HepG2 (cell line): ENCODE measurements at regions not wholly inside any gene's neighbourhood (a gene's known extent, or its start where the extent isn't known, plus 50 kb on each side); places are given as distances from the start of the nearest gene placed in this dataset.

Source experiments
- ATAC-seq: fragments of 200-7000 bp; cut with Tn5 transposase; 3 replicates; pipeline ENCODE4 v1.9.1; 2020; ENCODE audit warnings: mild to moderate bottlenecking, moderate library complexity
- BruUV-seq: library from RNA; stranded (reverse); fragments of 400-500 nt; replicated peaks from 2 replicates; lab custom pipeline; 2021; lab: Mats Ljungman, UMichigan
- CTCF ChIA-PET: fragments of 300-600 bp; formaldehyde crosslinking; extraction: SDS; loops from one replicate; lab custom pipeline; 2021; ENCODE audit warnings: low total read pairs, inconsistent platforms, low intra/inter-chr PET ratio; lab: Yijun Ruan, JAX
- POLR2A ChIA-PET: fragments of 350-600 bp; sonication (Branson Sonifier 250); formaldehyde crosslinking; loops from one replicate; lab custom pipeline; 2020; ENCODE audit warnings: antibody characterized with exemption, inconsistent platforms; lab: Yijun Ruan, JAX
- DNase-seq: peaks from one replicate; pipeline ENCODE4 v3.0.0-alpha.2; 2015; ENCODE audit warnings: low spot score
- FAIRE-seq: peaks from 3 replicates; lab custom pipeline; 2011; peaks lifted over from hg19 to GRCh38; lab: Jason Lieb, UNC
- H2AFZ ChIP-seq: one replicate; pipeline ENCODE4 v1.6.1; 2011; ENCODE audit warnings: low read length, inconsistent platforms
- H3K27ac ChIP-seq: fragments of 300-600 bp; 3 replicates; pipeline ENCODE4 v1.8.0; 2011; ENCODE audit warnings: mixed run types, mild to moderate bottlenecking, mixed read lengths, low read length, inconsistent platforms; ENCODE audit not compliant: insufficient read depth; ENCODE audit errors: extremely low read length
- H3K27me3 ChIP-seq, 2 experiments: fragments of 200-600 bp in 1 of 2; 2 replicates in 1 of 2; 3 replicates in 1 of 2; pipeline versions ENCODE4 v1.6.0 to v1.8.0; 2011; ENCODE audit warnings: low read length in 2 of 2, mild to moderate bottlenecking in 2 of 2, moderate library complexity in 2 of 2, inconsistent platforms in 1 of 2; ENCODE audit not compliant: insufficient read depth in 2 of 2, control insufficient read depth in 1 of 2
- H3K36me3 ChIP-seq, 2 experiments: fragments of 200-600 bp in 1 of 2; replicated peaks in 1 of 2; 2 replicates in 1 of 2; 3 replicates in 1 of 2; pipeline versions ENCODE4 v1.5.1 to v1.8.0; 2011; ENCODE audit warnings: low read length in 2 of 2, inconsistent platforms in 1 of 2; ENCODE audit not compliant: insufficient read depth in 2 of 2, control insufficient read depth in 1 of 2
- H3K4me1 ChIP-seq: 2 replicates; pipeline ENCODE4 v1.5.1; 2012; ENCODE audit warnings: low read length, inconsistent platforms; ENCODE audit not compliant: insufficient read depth
- H3K4me2 ChIP-seq: 2 replicates; pipeline ENCODE4 v1.6.0; 2011; ENCODE audit warnings: low read depth, low read length, inconsistent platforms
- H3K4me3 ChIP-seq, 3 experiments: fragments of 200-600 bp in 1 of 3; sonication (generic), shearing (Covaris generic) in 1 of 3; replicated peaks in 1 of 3; 2 replicates each; pipeline ENCODE4 v1.5.1; 2011 to 2016; ENCODE audit warnings: low read length in 3 of 3, inconsistent platforms in 2 of 3, low read depth in 2 of 3, mild to moderate bottlenecking in 2 of 3, control low read depth in 1 of 3, mixed read lengths in 1 of 3; ENCODE audit not compliant: insufficient read depth in 1 of 3
- H3K79me2 ChIP-seq: one replicate; pipeline ENCODE4 v1.6.1; 2011; ENCODE audit warnings: low read length, inconsistent platforms; ENCODE audit not compliant: insufficient read depth
- H3K9ac ChIP-seq: 2 replicates; pipeline ENCODE4 v1.6.0; 2011; ENCODE audit warnings: mild to moderate bottlenecking, low read depth, low read length, inconsistent platforms; ENCODE audit not compliant: insufficient read depth
- H3K9me3 ChIP-seq: 2 replicates; pipeline ENCODE4 v1.5.1; 2012; ENCODE audit warnings: mild to moderate bottlenecking, low read length
- H4K20me1 ChIP-seq: 2 replicates; pipeline ENCODE4 v1.6.0; 2011; ENCODE audit warnings: inconsistent platforms, mild to moderate bottlenecking, low read length, moderate library complexity; ENCODE audit not compliant: insufficient read depth
- GLMP ChIP-seq: sonication (generic); formaldehyde crosslinking; IDR thresholded peaks from 2 replicates; pipeline ENCODE4 v1.9.0; 2021; ENCODE audit warnings: missing genetic modification reagents, mild to moderate bottlenecking, borderline replicate concordance
- ISX ChIP-seq: sonication (generic); formaldehyde crosslinking; conservative IDR thresholded peaks from 2 replicates; pipeline ENCODE4 v1.5.0; 2020; ENCODE audit warnings: missing genetic modification reagents
- KLF15 ChIP-seq: sonication (generic); formaldehyde crosslinking; IDR thresholded peaks from 2 replicates; pipeline ENCODE4 v1.8.1; 2023; ENCODE audit warnings: borderline replicate concordance, mild to moderate bottlenecking, inconsistent platforms, missing genetic modification reagents, mixed read lengths
- MTF1 ChIP-seq: sonication (generic); formaldehyde crosslinking; IDR thresholded peaks from 2 replicates; pipeline ENCODE4 v1.5.0; 2020; ENCODE audit warnings: missing genetic modification reagents
- SNAPC2 ChIP-seq: sonication (generic); formaldehyde crosslinking; IDR thresholded peaks from 2 replicates; pipeline ENCODE4 v1.8.1; 2022; ENCODE audit warnings: mild to moderate bottlenecking, missing genetic modification reagents
- ZNF225 ChIP-seq: sonication (generic); formaldehyde crosslinking; IDR thresholded peaks from 2 replicates; pipeline ENCODE4 v1.4.0; 2020; ENCODE audit warnings: mild to moderate bottlenecking, missing genetic modification reagents
- ZNF343 ChIP-seq: sonication (generic); formaldehyde crosslinking; IDR thresholded peaks from 2 replicates; pipeline ENCODE4 v1.4.0; 2020; ENCODE audit warnings: mild to moderate bottlenecking, missing genetic modification reagents
- ZNF354B ChIP-seq: sonication (generic); formaldehyde crosslinking; IDR thresholded peaks from 2 replicates; pipeline ENCODE4 v1.8.0; 2022; ENCODE audit warnings: mild to moderate bottlenecking, missing genetic modification reagents
- ZNF547 ChIP-seq: sonication (generic); formaldehyde crosslinking; IDR thresholded peaks from 2 replicates; pipeline ENCODE4 v1.5.1; 2020; ENCODE audit warnings: mild to moderate bottlenecking, missing genetic modification reagents
- ZNF644 ChIP-seq: IDR thresholded peaks from 2 replicates; pipeline ENCODE4 v1.6.1; 2016; ENCODE audit warnings: low read depth
- WGBS: methylation state at CpG from one replicate; pipeline ENCODE4 v1.1.6; 2017; ENCODE audit warnings: low lambda C conversion rate; 5-methylcytosine and 5-hydroxymethylcytosine counted together
- in situ Hi-C: cut with HindIII; loops from 2 replicates; pipeline ENCODE4 v1.10.0; 2017; ENCODE audit warnings: low pct_unique_long_range_greater_than_20kb; ENCODE audit not compliant: extremely low pct_ligation_motif_present
- intact Hi-C: fragments of 100-400 bp; cut with micrococcal nuclease; formaldehyde crosslinking; loops from one replicate; pipeline ENCODE4 v1.10.0; 2022; ENCODE audit not compliant: unreplicated experiment
- TF ChIP-seq, protein P1 (sequence below): IDR thresholded peaks from 2 replicates; pipeline ENCODE4 v1.6.1; 2012; ENCODE audit warnings: low read length, improper control_type of control experiment
- TF ChIP-seq, protein P2 (sequence below): sonication (generic); formaldehyde crosslinking; IDR thresholded peaks from 2 replicates; pipeline ENCODE4 v1.5.0; 2020; ENCODE audit warnings: mild to moderate bottlenecking, missing genetic modification reagents
- TF ChIP-seq, protein P3 (sequence below): sonication (generic); formaldehyde crosslinking; IDR thresholded peaks from 2 replicates; pipeline ENCODE4 v1.4.0; 2020; ENCODE audit warnings: mild to moderate bottlenecking, missing genetic modification reagents

- H3K79me2 ChIP-seq = no peaks in the 10 kb centered on the region
- no TSS peak for BruUV-seq
- no peaks in the 10 kb centered on the region for H4K20me1 ChIP-seq
- WGBS = 51% methylated on average over 12 of the region's 12 CpGs
- H3K4me3 ChIP-seq = no peak overlapping the region
- ChIA-PET POLR2A (no interaction called here), CTCF (no interaction called here)
- intact Hi-C loops = no loop called here
- H3K36me3 ChIP-seq = no peaks in the 10 kb centered on the region
- H3K27ac ChIP-seq = no peak overlapping the region
- ATAC-seq = no peak
- no peak for FAIRE-seq
- H3K9ac ChIP-seq = no peak overlapping the region
- H3K27me3 ChIP-seq = no peaks in the 10 kb centered on the region
- in situ Hi-C loops = no loop called here
- TF ChIP-seq GLMP (CRISPR knock-in tag) = no peak
- TF ChIP-seq ZNF354B (CRISPR knock-in tag) = no peak
- no peak for TF ChIP-seq ZNF343
- TF ChIP-seq ISX (CRISPR knock-in tag) = no peak
- TF ChIP-seq, all 625 proteins: peak for 0
- no peaks in the 10 kb centered on the region for H3K9me3 ChIP-seq
- DNase-seq = no peak
- no peaks in the 10 kb centered on the region for H3K4me1 ChIP-seq
- no peak overlapping the region for H3K4me2 ChIP-seq
- H2AFZ ChIP-seq = no peak overlapping the region
Measured at GRCh38 chr5:106163233-106163632, 1507.5 kb downstream of the EFNA5 start.

DNA sequence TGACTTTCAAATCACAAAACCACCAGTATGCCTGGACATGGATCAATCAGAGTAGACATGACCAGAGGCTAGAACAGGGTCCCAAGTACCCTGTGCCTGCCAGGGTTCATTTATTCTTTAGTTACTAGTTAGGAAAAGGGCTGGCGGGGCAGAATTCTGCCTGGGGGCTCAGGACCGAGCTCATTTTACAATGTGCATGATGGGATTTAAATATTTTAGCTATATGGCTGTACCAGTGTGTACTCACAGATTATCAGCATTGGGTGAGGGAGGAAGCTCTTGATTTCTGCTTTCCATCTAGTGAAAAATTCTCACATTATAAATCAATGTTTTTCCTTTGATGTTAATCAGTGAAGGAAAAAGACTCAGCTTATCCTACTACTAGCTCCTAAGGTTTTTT lies 1511.1 kb downstream of the EFNA5 start:
- intact Hi-C loops = no loop called here
- in situ Hi-C loops = no loop called here
- Histone ChIP-seq H3K4me3 (no peak overlapping the region), H4K20me1 (no peaks in the 10 kb centered on the region), H3K27me3 (no peaks in the 10 kb centered on the region), H3K4me1 (no peaks in the 10 kb centered on the region), H3K9ac (no peak overlapping the region), H3K9me3 (no peaks in the 10 kb centered on the region), H3K79me2 (no peaks in the 10 kb centered on the region), H3K27ac (no peak overlapping the region), H3K36me3 (no peaks in the 10 kb centered on the region), H2AFZ (no peak overlapping the region), H3K4me2 (no peak overlapping the region)
- WGBS = 0% methylated on average over 2 of the region's 2 CpGs
- DNase-seq = no peak
- no peak for ATAC-seq
- BruUV-seq = no TSS peak
- POLR2A ChIA-PET = no interaction called here
- CTCF ChIA-PET = no interaction called here
- FAIRE-seq = no peak
- no peak for TF ChIP-seq ZNF225 (CRISPR knock-in tag)
- no peak for TF ChIP-seq ZNF547 (CRISPR knock-in tag)
- TF ChIP-seq, protein P1, sequence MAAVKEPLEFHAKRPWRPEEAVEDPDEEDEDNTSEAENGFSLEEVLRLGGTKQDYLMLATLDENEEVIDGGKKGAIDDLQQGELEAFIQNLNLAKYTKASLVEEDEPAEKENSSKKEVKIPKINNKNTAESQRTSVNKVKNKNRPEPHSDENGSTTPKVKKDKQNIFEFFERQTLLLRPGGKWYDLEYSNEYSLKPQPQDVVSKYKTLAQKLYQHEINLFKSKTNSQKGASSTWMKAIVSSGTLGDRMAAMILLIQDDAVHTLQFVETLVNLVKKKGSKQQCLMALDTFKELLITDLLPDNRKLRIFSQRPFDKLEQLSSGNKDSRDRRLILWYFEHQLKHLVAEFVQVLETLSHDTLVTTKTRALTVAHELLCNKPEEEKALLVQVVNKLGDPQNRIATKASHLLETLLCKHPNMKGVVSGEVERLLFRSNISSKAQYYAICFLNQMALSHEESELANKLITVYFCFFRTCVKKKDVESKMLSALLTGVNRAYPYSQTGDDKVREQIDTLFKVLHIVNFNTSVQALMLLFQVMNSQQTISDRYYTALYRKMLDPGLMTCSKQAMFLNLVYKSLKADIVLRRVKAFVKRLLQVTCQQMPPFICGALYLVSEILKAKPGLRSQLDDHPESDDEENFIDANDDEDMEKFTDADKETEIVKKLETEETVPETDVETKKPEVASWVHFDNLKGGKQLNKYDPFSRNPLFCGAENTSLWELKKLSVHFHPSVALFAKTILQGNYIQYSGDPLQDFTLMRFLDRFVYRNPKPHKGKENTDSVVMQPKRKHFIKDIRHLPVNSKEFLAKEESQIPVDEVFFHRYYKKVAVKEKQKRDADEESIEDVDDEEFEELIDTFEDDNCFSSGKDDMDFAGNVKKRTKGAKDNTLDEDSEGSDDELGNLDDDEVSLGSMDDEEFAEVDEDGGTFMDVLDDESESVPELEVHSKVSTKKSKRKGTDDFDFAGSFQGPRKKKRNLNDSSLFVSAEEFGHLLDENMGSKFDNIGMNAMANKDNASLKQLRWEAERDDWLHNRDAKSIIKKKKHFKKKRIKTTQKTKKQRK = no peak
- TF ChIP-seq MTF1 (CRISPR knock-in tag) = no peak
- TF ChIP-seq, protein P2, sequence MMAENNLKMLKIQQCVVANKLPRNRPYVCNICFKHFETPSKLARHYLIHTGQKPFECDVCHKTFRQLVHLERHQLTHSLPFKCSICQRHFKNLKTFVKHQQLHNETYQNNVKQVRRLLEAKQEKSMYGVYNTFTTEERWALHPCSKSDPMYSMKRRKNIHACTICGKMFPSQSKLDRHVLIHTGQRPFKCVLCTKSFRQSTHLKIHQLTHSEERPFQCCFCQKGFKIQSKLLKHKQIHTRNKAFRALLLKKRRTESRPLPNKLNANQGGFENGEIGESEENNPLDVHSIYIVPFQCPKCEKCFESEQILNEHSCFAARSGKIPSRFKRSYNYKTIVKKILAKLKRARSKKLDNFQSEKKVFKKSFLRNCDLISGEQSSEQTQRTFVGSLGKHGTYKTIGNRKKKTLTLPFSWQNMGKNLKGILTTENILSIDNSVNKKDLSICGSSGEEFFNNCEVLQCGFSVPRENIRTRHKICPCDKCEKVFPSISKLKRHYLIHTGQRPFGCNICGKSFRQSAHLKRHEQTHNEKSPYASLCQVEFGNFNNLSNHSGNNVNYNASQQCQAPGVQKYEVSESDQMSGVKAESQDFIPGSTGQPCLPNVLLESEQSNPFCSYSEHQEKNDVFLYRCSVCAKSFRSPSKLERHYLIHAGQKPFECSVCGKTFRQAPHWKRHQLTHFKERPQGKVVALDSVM = no peak
- no peak for TF ChIP-seq SNAPC2 (CRISPR knock-in tag)
- TF ChIP-seq, protein P3, sequence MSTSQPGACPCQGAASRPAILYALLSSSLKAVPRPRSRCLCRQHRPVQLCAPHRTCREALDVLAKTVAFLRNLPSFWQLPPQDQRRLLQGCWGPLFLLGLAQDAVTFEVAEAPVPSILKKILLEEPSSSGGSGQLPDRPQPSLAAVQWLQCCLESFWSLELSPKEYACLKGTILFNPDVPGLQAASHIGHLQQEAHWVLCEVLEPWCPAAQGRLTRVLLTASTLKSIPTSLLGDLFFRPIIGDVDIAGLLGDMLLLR (CRISPR knock-in tag) = no peak
- no peak for TF ChIP-seq ZNF644 (CRISPR knock-in tag)
- no peak for TF ChIP-seq KLF15
